Right lobe of liver (tissue), 6 donors: ENCODE measurements at regions not wholly inside any gene's neighbourhood (a gene's known extent, or its start where the extent isn't known, plus 50 kb on each side); places are given as distances from the start of the nearest gene placed in this dataset.
A peak's percentile ranks its signal among the peaks of the same experiment; 100 is the strongest.

Experiments used
- ATAC-seq, 4 donors: fragments of 200-7000 bp; cut with Tn5 transposase; one replicate each; pipeline ENCODE4 v1.9.1; 2020; ENCODE audit warnings: mild to moderate bottlenecking in 4 of 4, moderate library complexity in 4 of 4
- DNase-seq, 3 donors: peaks; one replicate each; pipeline ENCODE4 v3.0.0-alpha.2; 2020
- H3K27ac ChIP-seq, 3 donors: fragments of 200-600 bp; one replicate each; pipeline ENCODE4 v1.8.0; 2022
- H3K27me3 ChIP-seq, 2 donors: fragments of 200-600 bp; one replicate each; pipeline ENCODE4 v1.8.0; 2022
- H3K36me3 ChIP-seq, 4 donors: fragments of 200-600 bp; sonication (generic) in 1 of 4; one replicate each; pipeline versions ENCODE4 v1.5.1 to v1.8.0; 2017 to 2022; ENCODE audit warnings: control low read depth in 1 of 4
- H3K4me1 ChIP-seq, 4 donors: fragments of 200-600 bp; sonication (generic) in 1 of 4; one replicate each; pipeline versions ENCODE4 v1.5.1 to v1.8.0; 2017 to 2022; ENCODE audit warnings: control low read depth in 1 of 4
- H3K4me3 ChIP-seq, 3 donors: fragments of 200-600 bp; one replicate each; pipeline ENCODE4 v1.8.0; 2022
- H3K9me3 ChIP-seq, 4 donors: fragments of 200-600 bp; sonication (generic) in 1 of 4; one replicate each; pipeline versions ENCODE4 v1.5.1 to v1.8.0; 2017 to 2022; ENCODE audit warnings: control low read depth in 1 of 4
- CTCF ChIP-seq, 4 donors: fragments of 200-600 bp in 3 of 4; fragments of 450-650 bp in 1 of 4; IDR thresholded peaks; one replicate each; pipeline versions ENCODE4 v1.5.1 to v1.8.0; 2016 to 2022; ENCODE audit warnings: antibody characterized with exemption in 4 of 4, mild to moderate bottlenecking in 2 of 4
- POLR2A ChIP-seq: fragments of 450-650 bp; IDR thresholded peaks from one replicate; pipeline ENCODE4 v1.6.1; 2017; ENCODE audit warnings: antibody characterized with exemption, mild to moderate bottlenecking
- WGBS: methylation state at CpG from one replicate; pipeline ENCODE4 v1.1.6; 2018; ENCODE audit warnings: low coverage, low lambda C conversion rate; ENCODE audit not compliant: insufficient coverage; ENCODE audit errors: missing lambda C conversion rate; 5-methylcytosine and 5-hydroxymethylcytosine counted together
- intact Hi-C, 2 donors: fragments of 100-400 bp; cut with DNase I; formaldehyde crosslinking; loops; one replicate each; pipeline versions ENCODE4 v1.11.2 to v1.14.1; 2022
- donor health status: DM: no; HTN: yes; CAD: no.
- donor health status: DM: no; HTN: no; CAD: no.
- donor health status: DM: no; HTN: no; CAD: no.
- donor health status: DM: no; HTN: yes; CAD: no.
- donor health status: DM: no; HTN: yes; CAD: no.

DNA sequence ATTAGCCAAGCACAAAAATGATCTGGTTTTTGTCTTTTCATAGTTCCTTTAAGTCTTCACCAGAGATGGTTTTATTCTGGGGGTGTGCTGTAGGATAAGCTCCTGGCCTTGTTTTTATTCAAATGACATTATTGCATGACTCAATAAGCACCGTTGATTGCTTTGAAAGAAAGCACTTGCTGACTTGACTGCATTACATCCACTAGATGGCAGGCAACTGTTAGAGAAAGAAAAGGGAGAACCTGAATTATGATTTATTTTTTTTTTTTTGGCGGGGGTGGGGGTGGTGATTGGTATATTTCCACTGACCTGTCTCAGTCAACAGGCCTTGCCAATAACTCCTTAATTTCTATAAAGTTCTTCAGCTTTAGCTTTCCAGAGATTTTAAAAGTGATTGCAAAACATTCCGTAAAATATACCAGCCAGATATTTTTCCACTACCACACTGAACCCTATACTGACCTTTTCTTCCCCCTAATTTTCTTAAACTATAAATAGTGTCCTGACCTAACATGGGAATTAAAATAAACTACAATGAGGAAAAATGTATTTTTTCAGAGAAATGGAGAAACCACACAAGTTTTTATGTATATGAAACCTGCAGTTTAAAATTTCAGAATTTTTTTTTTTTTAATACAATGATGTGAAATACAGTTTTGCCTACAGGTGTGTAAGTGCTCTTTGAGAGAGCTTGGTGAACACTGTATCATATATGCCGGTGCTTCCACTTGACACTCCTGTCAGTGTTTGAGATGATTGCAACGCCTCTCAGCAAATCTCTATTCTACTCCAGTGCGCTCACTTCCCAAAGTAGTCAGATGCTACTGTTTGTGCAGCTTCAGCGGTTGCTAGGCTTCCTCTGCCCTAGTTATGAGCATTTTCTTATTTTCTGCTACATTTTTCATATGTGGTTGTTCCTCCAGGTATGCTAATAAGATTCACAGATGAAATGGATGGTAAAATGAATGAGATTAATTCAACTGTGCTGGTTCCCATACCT is 274.3 kb downstream of the CD109 start:
- no peak overlapping the region for H3K27ac ChIP-seq
- H3K9me3 ChIP-seq: no peaks in the 10 kb centered on the region
- 36% methylated on average over 7 of the region's 7 CpGs for WGBS
- TF ChIP-seq CTCF (IDR thresholded peaks at IDR 0.05) (peak; percentile 53 to 57 (median 53)), POLR2A (no peak)
- DNase-seq: no peak
- H3K4me1 ChIP-seq: no peaks in the 10 kb centered on the region
- no peak overlapping the region for H3K4me3 ChIP-seq
- no peaks in the 10 kb centered on the region for H3K36me3 ChIP-seq
- intact Hi-C loops: no loop called here
- no peaks in the 10 kb centered on the region for H3K27me3 ChIP-seq
- peak; percentile 54 to 81 (median 66) for ATAC-seq

DNA sequence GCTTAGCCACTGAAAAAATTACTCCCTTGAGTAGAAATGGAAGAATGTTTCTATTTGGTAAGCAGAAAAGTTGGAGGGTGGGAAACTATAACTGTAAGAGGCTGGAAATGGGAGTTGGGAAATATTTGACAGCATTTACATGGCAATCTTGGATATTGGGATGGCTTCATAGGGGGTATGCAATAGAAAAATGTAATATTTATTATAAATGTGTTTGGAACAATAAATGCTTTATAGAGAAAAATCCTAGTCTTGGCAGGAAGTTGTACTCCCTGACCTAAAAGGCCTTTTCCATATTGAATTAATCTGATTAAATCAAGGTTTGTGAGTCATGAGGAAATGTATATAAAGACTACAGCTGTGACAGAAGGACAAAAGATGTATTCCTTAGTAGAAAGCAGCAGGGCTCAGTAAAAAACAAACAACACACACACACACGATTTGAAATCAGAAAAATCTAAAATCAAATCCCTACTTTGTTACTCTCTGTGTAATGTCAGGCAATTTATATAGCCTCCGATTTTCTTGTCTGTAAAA is 272.3 kb downstream of the CD109 start:
- intact Hi-C loops: no loop called here

DNA sequence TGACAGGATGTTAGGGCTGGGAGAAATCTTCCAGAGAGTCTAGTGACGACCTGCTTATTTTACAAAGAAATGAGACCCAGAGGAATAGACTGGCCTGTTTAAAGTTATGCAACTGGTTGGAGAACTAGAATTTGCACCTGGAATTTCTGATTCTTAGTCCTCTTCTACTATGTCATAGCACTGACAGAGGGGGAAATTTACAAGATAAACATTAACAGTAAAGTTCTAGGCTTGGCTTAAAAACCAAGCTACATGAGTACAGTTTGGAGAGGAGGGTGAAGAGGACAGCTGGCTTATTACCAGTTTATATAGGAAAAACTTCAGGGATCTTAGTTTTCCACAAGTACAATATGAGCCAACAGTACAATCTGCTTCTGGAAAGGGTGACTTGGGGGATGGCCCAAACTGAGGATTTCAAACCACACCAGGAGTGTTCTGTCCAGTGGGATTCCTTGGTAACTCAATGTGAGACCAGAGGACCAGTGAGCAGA is 269.6 kb downstream of the CD109 start:
- H3K27ac ChIP-seq: no peak overlapping the region
- no peak for DNase-seq

More for the DNA sequence above, 272.3 kb downstream of the CD109 start:
- TF ChIP-seq POLR2A: no peak
- H3K9me3 ChIP-seq: no peaks in the 10 kb centered on the region
- DNase-seq (no peak), ATAC-seq (no peak)
- WGBS: 38% methylated on average over 2 of the region's 2 CpGs
- H3K27ac ChIP-seq: no peak overlapping the region
- no peaks in the 10 kb centered on the region for H3K4me1 ChIP-seq
- H3K36me3 ChIP-seq: no peaks in the 10 kb centered on the region
- no peak overlapping the region for H3K4me3 ChIP-seq
- H3K27me3 ChIP-seq: no peaks in the 10 kb centered on the region

DNA sequence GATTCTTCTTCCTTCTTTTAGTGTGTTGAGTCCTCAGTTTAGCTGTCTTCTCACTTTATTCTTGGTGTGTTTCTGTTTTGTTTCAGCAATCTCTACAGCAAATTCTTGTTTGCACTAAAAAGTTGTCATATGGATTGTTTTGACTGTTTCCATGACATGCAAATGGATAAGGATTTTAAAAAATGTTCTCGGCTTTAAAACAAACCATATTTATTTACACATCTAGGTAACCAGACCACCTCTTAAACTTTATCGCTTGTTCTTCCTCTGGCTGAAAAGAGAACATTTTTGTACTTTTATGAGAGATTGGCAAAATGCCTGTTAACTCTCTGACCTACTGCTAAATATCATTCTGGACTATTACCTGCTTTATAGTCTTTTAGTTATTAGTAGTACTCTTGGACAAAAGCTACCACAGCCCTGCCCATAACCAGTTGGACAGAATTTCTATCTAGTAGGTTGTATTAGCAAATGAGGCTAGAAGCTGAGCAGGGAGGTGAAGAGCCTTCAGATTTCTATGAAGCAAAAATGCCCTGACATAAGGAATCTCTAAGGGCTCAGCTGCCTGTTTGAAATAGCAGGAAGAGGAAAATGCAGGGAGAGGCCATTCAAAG is 268.3 kb downstream of the CD109 start:
- H3K9me3 ChIP-seq: no peaks in the 10 kb centered on the region
- WGBS: 43% methylated on average over 2 of the region's 2 CpGs
- TF ChIP-seq CTCF (IDR thresholded peaks at IDR 0.05) (no peak), POLR2A (no peak)
- no peaks in the 10 kb centered on the region for H3K27me3 ChIP-seq
- no peak overlapping the region for H3K4me3 ChIP-seq
- no peaks in the 10 kb centered on the region for H3K36me3 ChIP-seq
- intact Hi-C loops: no loop called here
- H3K4me1 ChIP-seq: no peaks in the 10 kb centered on the region
- ATAC-seq (no peak), DNase-seq (no peak)
- H3K27ac ChIP-seq: no peak overlapping the region

More for the DNA sequence above, 269.6 kb downstream of the CD109 start:
- WGBS: 18% methylated on average over 1 of the region's 1 CpG
- Histone ChIP-seq H3K27me3 (no peaks in the 10 kb centered on the region), H3K9me3 (no peaks in the 10 kb centered on the region), H3K4me3 (no peak overlapping the region), H3K36me3 (no peaks in the 10 kb centered on the region), H3K4me1 (no peaks in the 10 kb centered on the region)
- ATAC-seq: no peak
- intact Hi-C loops: no loop called here
- TF ChIP-seq POLR2A: no peak
- no peak for TF ChIP-seq CTCF (IDR thresholded peaks at IDR 0.05)

DNA sequence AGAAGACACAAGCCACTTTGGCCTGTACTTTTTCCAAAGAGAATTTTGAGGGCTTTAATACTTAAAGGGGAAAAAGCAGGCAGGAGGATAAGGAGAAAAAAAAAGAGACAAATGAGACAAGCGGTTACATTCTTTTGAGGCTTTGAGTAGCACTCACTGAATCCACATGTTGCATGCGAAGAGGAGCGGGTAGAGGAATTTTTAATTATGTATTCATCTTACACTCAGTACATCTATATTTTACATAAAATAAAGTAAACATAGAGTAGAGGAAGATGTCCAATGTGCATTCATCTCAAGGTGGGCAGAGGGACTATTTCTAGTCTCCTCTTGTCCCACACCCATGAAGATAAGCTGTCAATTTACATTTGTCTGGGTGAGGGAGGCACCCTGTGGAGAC is 266.9 kb downstream of the CD109 start:
- Histone ChIP-seq H3K36me3 (no peaks in the 10 kb centered on the region), H3K4me3 (no peak overlapping the region), H3K4me1 (no peaks in the 10 kb centered on the region), H3K27me3 (no peaks in the 10 kb centered on the region), H3K9me3 (no peaks in the 10 kb centered on the region), H3K27ac (no peak overlapping the region)
- no peak for ATAC-seq
- no peak for DNase-seq
- intact Hi-C loops: no loop called here
- TF ChIP-seq CTCF (IDR thresholded peaks at IDR 0.05): no peak
- no peak for TF ChIP-seq POLR2A
- 73% methylated on average over 3 of the region's 3 CpGs for WGBS
